Endodermal cell (in vitro differentiated cells): ENCODE measurements at regions not wholly inside any gene's neighbourhood (a gene's known extent, or its start where the extent isn't known, plus 50 kb on each side); places are given as distances from the start of the nearest gene placed in this dataset.

ENCODE experiments used
- DNase-seq: peaks from one replicate; pipeline ENCODE4 v3.0.0-alpha.2; 2017
- H3K27ac ChIP-seq: 2 replicates; pipeline ENCODE4 v1.5.1; 2013; ENCODE audit warnings: mild to moderate bottlenecking, low read depth, low read length, moderate library complexity
- H3K27me3 ChIP-seq: 2 replicates; pipeline ENCODE4 v1.6.1; 2013; ENCODE audit warnings: mild to moderate bottlenecking, low read length, moderate library complexity; ENCODE audit not compliant: insufficient read depth, control insufficient read depth, poor library complexity, severe bottlenecking
- H3K36me3 ChIP-seq: 2 replicates; pipeline ENCODE4 v1.7.0; 2013; ENCODE audit warnings: mild to moderate bottlenecking, low read length, moderate library complexity; ENCODE audit not compliant: control insufficient read depth, insufficient read depth
- H3K4me1 ChIP-seq: one replicate; pipeline ENCODE4 v1.7.0; 2013; ENCODE audit warnings: low read length; ENCODE audit not compliant: control insufficient read depth, insufficient read depth
- H3K4me3 ChIP-seq: 2 replicates; pipeline ENCODE4 v1.5.1; 2013; ENCODE audit warnings: mild to moderate bottlenecking, low read length, moderate library complexity
- H3K9ac ChIP-seq: 2 replicates; pipeline ENCODE4 v1.6.1; 2013; ENCODE audit warnings: mild to moderate bottlenecking, low read length, moderate library complexity; ENCODE audit not compliant: poor library complexity, severe bottlenecking; ENCODE audit errors: extremely low read depth
- H3K9me3 ChIP-seq: 2 replicates; pipeline ENCODE4 v1.6.1; 2013; ENCODE audit warnings: mild to moderate bottlenecking, low read length, moderate library complexity; ENCODE audit not compliant: control insufficient read depth
- H3K27ac Mint-ChIP-seq: 2 replicates; pipeline ENCODE4 v1.8.0; 2020; ENCODE audit warnings: mixed read lengths
- H3K27me3 Mint-ChIP-seq: 2 replicates; pipeline ENCODE4 v1.8.0; 2021; ENCODE audit warnings: mild to moderate bottlenecking, mixed read lengths; ENCODE audit not compliant: insufficient read depth
- H3K36me3 Mint-ChIP-seq: 2 replicates; pipeline ENCODE4 v1.8.0; 2020; ENCODE audit warnings: low read depth, mixed read lengths
- H3K4me1 Mint-ChIP-seq: 2 replicates; pipeline ENCODE4 v1.8.0; 2020; ENCODE audit warnings: mixed read lengths
- H3K4me3 Mint-ChIP-seq: 2 replicates; pipeline ENCODE4 v1.8.0; 2020; ENCODE audit warnings: mild to moderate bottlenecking, moderate library complexity, mixed read lengths
- H3K9me3 Mint-ChIP-seq: 2 replicates; pipeline ENCODE4 v1.8.0; 2020; ENCODE audit warnings: mild to moderate bottlenecking, mixed read lengths
- WGBS, 2 experiments: methylation state at CpG; one replicate each; pipeline versions ENCODE4 v1.1.5 to v1.1.7; 2013; ENCODE audit warnings: missing lambda C conversion rate in 2 of 2, mixed read lengths in 1 of 2; ENCODE audit not compliant: insufficient coverage in 1 of 2, insufficient read length in 1 of 2; 5-methylcytosine and 5-hydroxymethylcytosine counted together
- TF ChIP-seq, protein P1 (sequence below): fragments of 200-600 bp; sonication (generic); conservative IDR thresholded peaks from 2 replicates; pipeline ENCODE4 v1.5.0; 2021; ENCODE audit warnings: antibody characterized with exemption, mild to moderate bottlenecking

- Mint-ChIP-seq H3K4me1 (no peaks in the 10 kb centered on the region), H3K27ac (no peak overlapping the region), H3K27me3 (no peaks in the 10 kb centered on the region), H3K9me3 (peaks cover 1% of the 10 kb centered on the region), H3K36me3 (no peaks in the 10 kb centered on the region), H3K4me3 (no peak overlapping the region)
- Histone ChIP-seq H3K4me3 (no peak overlapping the region), H3K4me1 (no peaks in the 10 kb centered on the region), H3K9ac (no peak overlapping the region), H3K9me3 (no peaks in the 10 kb centered on the region), H3K36me3 (no peaks in the 10 kb centered on the region), H3K27ac (no peak overlapping the region), H3K27me3 (no peaks in the 10 kb centered on the region)
- WGBS, 2 experiments, result 83 to 100% methylated on average over 1 to 3 of the region's 3 CpGs
- TF ChIP-seq, protein P1, sequence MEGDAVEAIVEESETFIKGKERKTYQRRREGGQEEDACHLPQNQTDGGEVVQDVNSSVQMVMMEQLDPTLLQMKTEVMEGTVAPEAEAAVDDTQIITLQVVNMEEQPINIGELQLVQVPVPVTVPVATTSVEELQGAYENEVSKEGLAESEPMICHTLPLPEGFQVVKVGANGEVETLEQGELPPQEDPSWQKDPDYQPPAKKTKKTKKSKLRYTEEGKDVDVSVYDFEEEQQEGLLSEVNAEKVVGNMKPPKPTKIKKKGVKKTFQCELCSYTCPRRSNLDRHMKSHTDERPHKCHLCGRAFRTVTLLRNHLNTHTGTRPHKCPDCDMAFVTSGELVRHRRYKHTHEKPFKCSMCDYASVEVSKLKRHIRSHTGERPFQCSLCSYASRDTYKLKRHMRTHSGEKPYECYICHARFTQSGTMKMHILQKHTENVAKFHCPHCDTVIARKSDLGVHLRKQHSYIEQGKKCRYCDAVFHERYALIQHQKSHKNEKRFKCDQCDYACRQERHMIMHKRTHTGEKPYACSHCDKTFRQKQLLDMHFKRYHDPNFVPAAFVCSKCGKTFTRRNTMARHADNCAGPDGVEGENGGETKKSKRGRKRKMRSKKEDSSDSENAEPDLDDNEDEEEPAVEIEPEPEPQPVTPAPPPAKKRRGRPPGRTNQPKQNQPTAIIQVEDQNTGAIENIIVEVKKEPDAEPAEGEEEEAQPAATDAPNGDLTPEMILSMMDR, result no peak
- peak; percentile 57 for DNase-seq
Observed at GRCh38 chr14:43184540-43184939, 1322.5 kb downstream of the FSCB start.

DNA sequence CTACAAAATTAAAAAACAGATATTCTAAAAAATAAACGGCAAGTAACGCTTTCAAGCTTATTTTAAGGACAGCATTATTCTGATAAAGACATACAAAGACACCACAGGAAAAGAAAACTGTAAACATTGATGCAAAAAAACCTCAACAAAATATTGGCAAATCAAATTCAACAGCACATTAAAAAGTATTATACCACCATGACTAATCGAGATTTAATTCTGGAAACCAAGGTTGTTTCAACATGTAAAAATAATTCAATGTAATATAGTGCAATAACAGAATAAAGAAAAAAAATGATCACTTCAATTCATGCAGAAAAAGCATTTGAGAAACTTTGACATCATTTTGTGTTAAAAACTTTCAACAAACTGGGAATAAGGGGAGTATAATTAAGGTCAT is 1323.2 kb downstream of the FSCB start:
- peak overlapping the region; percentile 6 for H3K27ac Mint-ChIP-seq
- no peaks in the 10 kb centered on the region for H3K9me3 Mint-ChIP-seq
- H3K4me3 Mint-ChIP-seq, result no peak overlapping the region
- Histone ChIP-seq H3K9me3 (no peaks in the 10 kb centered on the region), H3K27ac (no peak overlapping the region), H3K4me1 (no peaks in the 10 kb centered on the region), H3K9ac (no peak overlapping the region), H3K27me3 (no peaks in the 10 kb centered on the region), H3K36me3 (no peaks in the 10 kb centered on the region), H3K4me3 (no peak overlapping the region)
- TF ChIP-seq, protein P1, result no peak
- no peaks in the 10 kb centered on the region for H3K36me3 Mint-ChIP-seq
- no peak for DNase-seq
- 96 to 100% methylated on average over 1 to 3 of the region's 3 CpGs for WGBS, 2 experiments
- H3K27me3 Mint-ChIP-seq, result no peaks in the 10 kb centered on the region
- H3K4me1 Mint-ChIP-seq, result no peaks in the 10 kb centered on the region

DNA sequence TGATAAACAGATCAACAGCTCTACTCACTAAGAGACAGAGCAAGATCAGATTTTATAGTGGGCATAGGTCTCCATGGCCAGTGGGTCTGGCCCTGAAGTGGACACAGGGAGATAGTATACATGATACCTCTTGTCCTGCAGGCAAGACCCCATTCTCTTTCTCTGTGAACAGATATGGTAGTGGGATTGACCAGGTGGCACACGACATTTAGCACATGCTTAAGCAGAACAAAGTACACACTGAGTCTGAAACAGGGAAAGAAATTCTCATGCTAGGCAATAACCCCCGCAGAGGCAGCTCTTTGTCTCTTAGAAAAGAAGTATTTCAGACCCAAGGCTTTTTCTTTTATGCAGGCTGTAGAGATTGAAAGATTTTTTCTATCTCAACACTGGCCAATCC is 1331.2 kb downstream of the FSCB start:
- no peaks in the 10 kb centered on the region for H3K4me1 Mint-ChIP-seq
- H3K9ac ChIP-seq, result no peak overlapping the region
- DNase-seq, result no peak
- 83% methylated on average over 2 of the region's 2 CpGs; no CpG with 5 or more reads in 1 of the 2 experiments for WGBS, 2 experiments
- H3K9me3 ChIP-seq, result no peaks in the 10 kb centered on the region
- no peaks in the 10 kb centered on the region for H3K27me3 Mint-ChIP-seq
- no peaks in the 10 kb centered on the region for H3K27me3 ChIP-seq
- H3K36me3 Mint-ChIP-seq, result no peaks in the 10 kb centered on the region
- no peaks in the 10 kb centered on the region for H3K9me3 Mint-ChIP-seq
- H3K4me3 ChIP-seq, result no peak overlapping the region
- no peak overlapping the region for H3K27ac Mint-ChIP-seq
- H3K4me1 ChIP-seq, result no peaks in the 10 kb centered on the region
- no peak overlapping the region for H3K27ac ChIP-seq
- no peak overlapping the region for H3K4me3 Mint-ChIP-seq
- H3K36me3 ChIP-seq, result no peaks in the 10 kb centered on the region
- TF ChIP-seq, protein P1, result no peak
